Astrocyte (in vitro differentiated cells and primary cell): ENCODE measurements at regions not wholly inside any gene's neighbourhood (a gene's known extent, or its start where the extent isn't known, plus 50 kb on each side); places are given as distances from the start of the nearest gene placed in this dataset.

ENCODE experiments used
- DNase-seq: peaks from one replicate; pipeline ENCODE4 v3.0.0-alpha.2; 2010; ENCODE audit warnings: low read depth
- FAIRE-seq: peaks from 2 replicates; lab custom pipeline; 2011; peaks lifted over from hg19 to GRCh38; lab: Jason Lieb, UNC
- H2AFZ ChIP-seq: 2 replicates; pipeline ENCODE4 v1.6.0; 2012; ENCODE audit warnings: low read depth, low read length, inconsistent platforms
- H3K27ac ChIP-seq: 2 replicates; pipeline ENCODE4 v1.5.1; 2011; ENCODE audit warnings: low read depth, low read length, inconsistent platforms
- H3K27me3 ChIP-seq: 2 replicates; pipeline ENCODE4 v1.6.0; 2011; ENCODE audit warnings: low read length, inconsistent platforms; ENCODE audit not compliant: insufficient read depth
- H3K36me3 ChIP-seq: 2 replicates; pipeline ENCODE4 v1.5.1; 2011; ENCODE audit warnings: low read length, inconsistent platforms; ENCODE audit not compliant: insufficient read depth
- H3K4me1 ChIP-seq: 2 replicates; pipeline ENCODE4 v1.5.1; 2011; ENCODE audit warnings: low read length, inconsistent platforms; ENCODE audit not compliant: insufficient read depth
- H3K4me2 ChIP-seq: 2 replicates; pipeline ENCODE4 v1.6.0; 2012; ENCODE audit warnings: low read length, inconsistent platforms
- H3K4me3 ChIP-seq: 2 replicates; pipeline ENCODE4 v1.5.1; 2011; ENCODE audit warnings: low read depth, mild to moderate bottlenecking, low read length, inconsistent platforms; ENCODE audit not compliant: insufficient read depth
- H3K79me2 ChIP-seq: 2 replicates; pipeline ENCODE4 v1.6.0; 2012; ENCODE audit warnings: mild to moderate bottlenecking, low read length, inconsistent platforms; ENCODE audit not compliant: insufficient read depth
- H3K9ac ChIP-seq: 2 replicates; pipeline ENCODE4 v1.6.0; 2012; ENCODE audit warnings: mild to moderate bottlenecking, low read length, inconsistent platforms
- H3K9me3 ChIP-seq: 2 replicates; pipeline ENCODE4 v1.5.1; 2012; ENCODE audit warnings: low read depth, mild to moderate bottlenecking, low read length, inconsistent platforms; ENCODE audit not compliant: insufficient read depth
- H4K20me1 ChIP-seq: 2 replicates; pipeline ENCODE4 v1.6.0; 2012; ENCODE audit warnings: low read length, inconsistent platforms; ENCODE audit not compliant: insufficient read depth
- H3K27ac Mint-ChIP-seq: one replicate; pipeline ENCODE4 v1.8.0; 2021; ENCODE audit warnings: mild to moderate bottlenecking, mixed read lengths; ENCODE audit not compliant: unreplicated experiment
- H3K27me3 Mint-ChIP-seq: one replicate; pipeline ENCODE4 v1.8.0; 2021; ENCODE audit warnings: low read depth, mixed read lengths; ENCODE audit not compliant: unreplicated experiment
- H3K36me3 Mint-ChIP-seq: one replicate; pipeline ENCODE4 v1.8.0; 2021; ENCODE audit warnings: low read depth, mixed read lengths; ENCODE audit not compliant: unreplicated experiment
- H3K4me1 Mint-ChIP-seq: one replicate; pipeline ENCODE4 v1.8.0; 2021; ENCODE audit warnings: low read depth, mixed read lengths; ENCODE audit not compliant: unreplicated experiment
- H3K4me3 Mint-ChIP-seq: one replicate; pipeline ENCODE4 v1.8.0; 2021; ENCODE audit warnings: mild to moderate bottlenecking, moderate library complexity, mixed read lengths; ENCODE audit not compliant: unreplicated experiment
- H3K9me3 Mint-ChIP-seq: one replicate; pipeline ENCODE4 v1.8.0; 2021; ENCODE audit warnings: mild to moderate bottlenecking, mixed read lengths; ENCODE audit not compliant: unreplicated experiment
- EZH2 ChIP-seq: IDR thresholded peaks from 2 replicates; pipeline ENCODE4 v1.6.1; 2012; ENCODE audit warnings: mild to moderate bottlenecking, low read length, inconsistent platforms; ENCODE audit not compliant: insufficient read depth
- TF ChIP-seq, protein P1 (sequence below): IDR thresholded peaks from 2 replicates; pipeline ENCODE4 v1.5.1; 2011; ENCODE audit warnings: low read depth, mild to moderate bottlenecking, inconsistent platforms, low read length, moderate library complexity; ENCODE audit not compliant: insufficient read depth

GRCh38 chr2:8589721-8590120 is 92.1 kb upstream of the ID2 start:
- no peak for FAIRE-seq
- peaks cover 24% of the 10 kb centered on the region for H3K27me3 Mint-ChIP-seq
- no peak overlapping the region for H3K27ac ChIP-seq

GRCh38 chr2:8590938-8591337 is 90.9 kb upstream of the ID2 start:
- no peak overlapping the region for H3K27ac Mint-ChIP-seq
- H3K36me3 ChIP-seq = no peaks in the 10 kb centered on the region

More at GRCh38 chr2:8589721-8590120, 92.1 kb upstream of the ID2 start:
- Mint-ChIP-seq H3K4me1 (peaks cover 4% of the 10 kb centered on the region), H3K4me3 (no peak overlapping the region), H3K27ac (no peak overlapping the region), H3K36me3 (no peaks in the 10 kb centered on the region), H3K9me3 (peaks cover 3% of the 10 kb centered on the region)
- Histone ChIP-seq H3K9me3 (no peaks in the 10 kb centered on the region), H3K4me1 (no peaks in the 10 kb centered on the region), H3K79me2 (no peaks in the 10 kb centered on the region), H3K36me3 (no peaks in the 10 kb centered on the region), H3K4me2 (no peak overlapping the region), H3K9ac (no peak overlapping the region), H4K20me1 (no peaks in the 10 kb centered on the region), H3K4me3 (no peak overlapping the region), H3K27me3 (peaks cover 9% of the 10 kb centered on the region), H2AFZ (no peak overlapping the region)
- no peak for TF ChIP-seq EZH2
- TF ChIP-seq, protein P1, sequence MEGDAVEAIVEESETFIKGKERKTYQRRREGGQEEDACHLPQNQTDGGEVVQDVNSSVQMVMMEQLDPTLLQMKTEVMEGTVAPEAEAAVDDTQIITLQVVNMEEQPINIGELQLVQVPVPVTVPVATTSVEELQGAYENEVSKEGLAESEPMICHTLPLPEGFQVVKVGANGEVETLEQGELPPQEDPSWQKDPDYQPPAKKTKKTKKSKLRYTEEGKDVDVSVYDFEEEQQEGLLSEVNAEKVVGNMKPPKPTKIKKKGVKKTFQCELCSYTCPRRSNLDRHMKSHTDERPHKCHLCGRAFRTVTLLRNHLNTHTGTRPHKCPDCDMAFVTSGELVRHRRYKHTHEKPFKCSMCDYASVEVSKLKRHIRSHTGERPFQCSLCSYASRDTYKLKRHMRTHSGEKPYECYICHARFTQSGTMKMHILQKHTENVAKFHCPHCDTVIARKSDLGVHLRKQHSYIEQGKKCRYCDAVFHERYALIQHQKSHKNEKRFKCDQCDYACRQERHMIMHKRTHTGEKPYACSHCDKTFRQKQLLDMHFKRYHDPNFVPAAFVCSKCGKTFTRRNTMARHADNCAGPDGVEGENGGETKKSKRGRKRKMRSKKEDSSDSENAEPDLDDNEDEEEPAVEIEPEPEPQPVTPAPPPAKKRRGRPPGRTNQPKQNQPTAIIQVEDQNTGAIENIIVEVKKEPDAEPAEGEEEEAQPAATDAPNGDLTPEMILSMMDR = no peak
- DNase-seq = no peak

DNA sequence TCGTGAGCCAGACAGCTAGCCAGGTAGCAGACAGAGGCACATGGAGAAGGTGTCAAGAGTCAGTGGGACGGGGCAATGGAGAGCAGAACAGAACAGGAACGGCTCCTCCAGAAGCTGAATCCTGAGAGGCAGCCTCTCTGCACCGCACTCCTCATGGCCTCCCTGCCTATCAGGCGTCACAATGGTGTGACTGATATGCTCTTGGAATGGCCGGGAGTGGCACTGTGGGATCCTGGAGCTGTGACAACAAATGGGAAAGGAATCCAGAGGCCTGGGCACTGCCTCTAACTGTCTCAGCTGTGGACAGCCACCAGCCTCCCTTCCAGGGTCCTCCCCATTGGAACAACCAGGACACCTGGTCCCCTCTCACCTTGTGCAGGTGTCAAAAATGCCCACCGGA is 89.1 kb upstream of the ID2 start:
- no peak overlapping the region for H3K4me3 Mint-ChIP-seq
- H3K9me3 Mint-ChIP-seq = peaks cover 3% of the 10 kb centered on the region
- H3K27ac Mint-ChIP-seq = no peak overlapping the region
- peaks cover 5% of the 10 kb centered on the region for H3K4me1 Mint-ChIP-seq
- Histone ChIP-seq H3K27me3 (peaks cover 9% of the 10 kb centered on the region), H3K9ac (no peak overlapping the region), H3K9me3 (no peaks in the 10 kb centered on the region), H4K20me1 (no peaks in the 10 kb centered on the region), H3K36me3 (no peaks in the 10 kb centered on the region), H3K4me3 (no peak overlapping the region), H2AFZ (peak overlapping the region; percentile 26), H3K27ac (no peak overlapping the region), H3K4me2 (no peak overlapping the region), H3K79me2 (no peaks in the 10 kb centered on the region), H3K4me1 (no peaks in the 10 kb centered on the region)
- TF ChIP-seq, protein P1 = no peak
- no peak for TF ChIP-seq EZH2
- no peak for FAIRE-seq
- DNase-seq = no peak
- H3K27me3 Mint-ChIP-seq = peaks cover 17% of the 10 kb centered on the region
- no peaks in the 10 kb centered on the region for H3K36me3 Mint-ChIP-seq

More at GRCh38 chr2:8590938-8591337, 90.9 kb upstream of the ID2 start:
- no peaks in the 10 kb centered on the region for H3K4me1 ChIP-seq
- no peak for DNase-seq
- no peak overlapping the region for H2AFZ ChIP-seq
- no peaks in the 10 kb centered on the region for H3K36me3 Mint-ChIP-seq
- no peaks in the 10 kb centered on the region for H3K79me2 ChIP-seq
- H3K9me3 Mint-ChIP-seq = peaks cover 3% of the 10 kb centered on the region
- H3K9me3 ChIP-seq = no peaks in the 10 kb centered on the region
- TF ChIP-seq, protein P1 = no peak
- no peak for TF ChIP-seq EZH2
- peaks cover 27% of the 10 kb centered on the region for H3K27me3 Mint-ChIP-seq
- H3K4me2 ChIP-seq = no peak overlapping the region
- no peak for FAIRE-seq
- H3K4me1 Mint-ChIP-seq = peaks cover 5% of the 10 kb centered on the region
- no peak overlapping the region for H3K9ac ChIP-seq
- no peak overlapping the region for H3K4me3 ChIP-seq
- no peak overlapping the region for H3K27ac ChIP-seq
- H4K20me1 ChIP-seq = no peaks in the 10 kb centered on the region
- peaks cover 9% of the 10 kb centered on the region for H3K27me3 ChIP-seq
- no peak overlapping the region for H3K4me3 Mint-ChIP-seq
